Femur (tissue), 1 donor: ENCODE measurements at regions not wholly inside any gene's neighbourhood (a gene's known extent, or its start where the extent isn't known, plus 50 kb on each side); places are given as distances from the start of the nearest gene placed in this dataset.
"Not testable (repeated sequence)": the region's sequence is repeated elsewhere in the genome, so short reads cannot be mapped to it uniquely, and the experiment has no call there.

ENCODE experiments used
- DNase-seq: peaks from one replicate; pipeline ENCODE4 v3.0.0-alpha.2; 2017

DNA sequence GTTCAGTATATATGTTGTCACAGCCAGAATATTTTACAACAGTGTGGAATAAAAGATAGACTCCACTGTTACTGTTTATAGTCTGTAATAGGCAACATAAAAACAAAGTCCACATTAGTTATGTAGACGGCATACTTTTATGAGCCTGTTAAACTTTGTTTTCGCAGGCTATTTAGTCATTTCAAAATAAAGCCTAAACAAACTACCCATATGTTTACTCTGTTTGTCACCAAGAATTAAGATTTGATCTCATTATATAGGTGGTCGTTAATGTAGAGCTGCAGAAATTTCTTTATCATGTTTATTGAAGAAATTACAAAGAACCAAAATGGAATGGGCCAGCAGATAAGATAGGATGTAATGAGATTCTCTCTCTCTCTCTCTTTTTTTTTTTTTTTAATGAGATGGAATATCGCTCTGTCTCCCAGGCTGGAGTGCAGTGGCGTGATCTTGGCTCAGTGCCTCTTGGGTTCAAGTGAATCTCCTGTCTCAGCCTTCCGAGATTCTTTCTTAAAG is 943.8 kb upstream of the SOX9 start:
- no peak for DNase-seq

DNA sequence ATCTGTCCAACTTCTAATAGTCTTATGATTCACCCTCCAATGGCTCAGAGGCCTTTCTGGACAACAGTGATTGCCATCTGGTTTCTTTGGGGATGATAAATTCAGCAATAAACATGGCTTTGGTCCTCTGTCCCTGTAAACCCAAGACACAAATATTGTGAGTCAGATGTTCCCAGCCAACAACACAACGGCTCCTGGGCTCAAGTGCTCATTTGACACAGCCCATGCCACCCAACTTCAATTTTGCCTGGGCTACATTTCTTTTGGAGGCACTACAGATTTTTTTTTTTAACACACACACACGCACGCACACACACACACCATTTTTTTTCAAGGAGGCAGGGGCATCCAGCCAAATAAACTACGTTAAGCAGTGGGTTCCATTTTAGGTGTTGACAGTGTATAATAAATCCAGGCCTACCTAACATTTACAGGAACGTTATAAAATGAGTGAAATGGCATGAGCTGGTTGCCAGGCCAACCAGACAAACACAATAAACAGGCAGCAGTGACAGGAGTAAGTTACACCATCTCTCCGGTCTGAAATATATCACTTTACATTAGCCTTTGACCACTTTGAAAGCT is 939.9 kb upstream of the SOX9 start:
- DNase-seq, result peak; percentile 60

DNA sequence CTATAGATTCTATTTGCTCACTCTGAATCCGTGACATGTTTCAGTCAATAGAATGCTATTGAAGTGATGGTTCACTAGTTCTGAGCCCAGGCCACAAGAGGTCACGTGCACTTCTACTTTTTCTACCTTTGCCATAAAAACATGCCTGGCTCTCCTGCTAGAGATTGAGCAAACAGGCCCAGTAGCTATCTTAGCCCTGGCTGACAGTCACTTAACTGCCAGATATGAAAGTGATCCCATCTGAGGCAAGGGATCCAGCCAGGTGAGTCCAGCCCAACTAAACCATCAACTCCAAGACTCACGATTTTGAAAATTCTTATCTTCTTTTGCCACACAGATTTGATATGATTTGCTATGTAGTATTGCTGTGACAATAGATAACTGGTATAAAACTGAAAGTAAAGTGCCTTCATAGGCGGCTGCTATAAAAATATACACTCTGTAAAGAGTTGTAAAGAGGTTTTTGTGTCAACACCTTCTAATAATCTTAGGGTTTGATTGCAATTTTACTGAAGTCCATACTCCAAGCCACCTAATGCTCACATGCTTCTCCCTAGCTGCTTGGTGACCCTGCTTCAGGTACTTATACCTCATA is 937.7 kb upstream of the SOX9 start:
- DNase-seq, result no peak

DNA sequence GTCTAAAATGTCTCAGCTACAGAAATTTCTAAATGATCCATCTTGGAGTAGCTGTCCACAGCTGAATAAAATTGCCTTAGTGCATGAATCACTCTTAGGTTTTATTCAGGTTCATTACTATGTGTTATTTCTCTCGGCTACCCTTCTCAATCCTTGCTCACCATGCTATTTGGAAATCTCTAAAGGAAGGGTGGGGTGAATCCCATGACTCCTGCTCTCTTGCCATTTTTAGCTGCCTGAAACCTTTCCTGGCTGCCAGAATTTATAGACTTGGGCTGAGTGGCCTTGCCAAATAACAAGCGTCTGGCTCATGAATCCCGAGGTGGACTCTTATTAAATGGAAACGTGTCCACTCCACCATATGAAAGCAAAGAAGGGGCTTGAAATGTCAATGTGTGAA is 936.1 kb upstream of the SOX9 start:
- no peak for DNase-seq

DNA sequence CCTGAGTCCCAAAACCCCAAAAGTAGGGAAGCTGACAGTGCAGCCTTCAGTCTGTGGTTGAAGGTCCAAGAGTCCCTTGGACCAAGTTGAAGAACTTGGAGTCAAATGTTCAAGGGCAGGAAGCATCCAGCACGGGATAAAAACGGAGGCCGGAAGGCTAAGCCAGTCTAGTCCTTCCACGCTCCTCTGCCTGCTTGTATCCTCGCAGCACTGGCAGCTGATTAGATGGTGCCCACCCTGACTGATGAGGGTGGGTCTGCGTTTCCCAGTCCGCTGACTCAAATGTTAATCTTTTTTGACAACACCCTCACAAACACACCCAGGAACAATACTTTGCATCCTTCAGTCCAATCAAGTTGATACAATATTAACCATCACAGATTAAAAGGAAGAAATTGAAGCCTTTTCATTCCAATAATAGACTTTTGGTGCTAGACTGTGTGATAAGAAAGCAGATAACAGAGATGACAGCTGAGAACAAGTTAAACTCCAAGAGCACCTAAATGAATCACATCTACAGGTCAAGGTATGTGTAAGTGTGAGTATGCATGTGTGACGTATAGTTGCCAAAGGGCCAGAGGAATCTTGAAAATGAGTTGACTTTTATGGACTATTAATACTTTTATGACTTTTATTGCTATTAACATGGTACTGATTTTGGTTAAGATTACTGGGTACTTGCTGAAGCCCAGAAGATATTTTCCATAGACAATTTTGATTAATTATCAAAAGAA is 933.5 kb upstream of the SOX9 start:
- DNase-seq, result no peak

DNA sequence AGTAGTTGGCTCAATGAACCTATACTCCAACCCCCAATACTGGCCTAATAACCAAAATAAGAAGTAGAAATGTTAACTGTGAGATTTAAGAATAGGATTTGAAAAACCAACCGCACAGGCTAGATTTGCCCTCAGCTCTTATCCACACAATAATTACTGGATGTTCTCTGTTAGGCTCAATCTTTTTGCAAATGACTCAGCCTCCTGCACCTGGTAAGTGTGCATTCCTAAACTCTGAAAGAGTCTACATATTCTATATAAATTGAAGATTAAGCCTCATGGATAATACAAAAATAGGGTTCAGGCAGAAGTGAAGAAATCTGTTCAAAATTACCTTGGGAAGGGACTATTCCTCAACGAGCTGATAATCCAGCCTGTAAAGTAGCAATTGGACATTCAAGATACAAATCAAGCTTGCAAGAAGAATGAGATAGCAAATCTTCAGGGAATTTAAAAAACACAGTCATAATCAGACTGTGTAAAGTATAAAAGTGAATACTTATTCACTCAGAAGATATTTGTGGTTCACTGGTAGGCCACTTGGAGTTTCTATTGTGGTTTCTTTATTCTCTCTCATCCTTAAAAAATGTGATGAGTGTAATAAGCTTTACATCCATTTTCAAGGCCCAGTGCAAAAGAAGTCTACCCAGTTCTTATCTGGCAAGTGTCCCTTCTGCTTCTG is 931.9 kb upstream of the SOX9 start:
- DNase-seq, result no peak

DNA sequence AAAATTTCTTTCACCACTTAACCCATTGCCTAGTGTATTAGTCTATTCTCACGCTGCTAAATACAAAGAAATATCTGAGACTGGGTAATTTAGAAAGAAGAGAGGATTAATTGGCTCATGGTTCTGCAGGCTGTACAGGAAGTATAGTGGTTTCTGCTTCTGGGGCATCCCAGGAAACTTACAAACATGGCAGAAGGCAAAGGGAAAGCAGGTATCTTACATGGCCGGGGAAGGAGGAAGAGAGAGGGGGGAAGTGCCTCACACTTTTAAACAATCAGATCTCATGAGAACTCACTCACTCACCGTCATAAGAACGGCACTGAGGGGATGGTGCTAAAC is 931.4 kb upstream of the SOX9 start:
- DNase-seq, result no peak

DNA sequence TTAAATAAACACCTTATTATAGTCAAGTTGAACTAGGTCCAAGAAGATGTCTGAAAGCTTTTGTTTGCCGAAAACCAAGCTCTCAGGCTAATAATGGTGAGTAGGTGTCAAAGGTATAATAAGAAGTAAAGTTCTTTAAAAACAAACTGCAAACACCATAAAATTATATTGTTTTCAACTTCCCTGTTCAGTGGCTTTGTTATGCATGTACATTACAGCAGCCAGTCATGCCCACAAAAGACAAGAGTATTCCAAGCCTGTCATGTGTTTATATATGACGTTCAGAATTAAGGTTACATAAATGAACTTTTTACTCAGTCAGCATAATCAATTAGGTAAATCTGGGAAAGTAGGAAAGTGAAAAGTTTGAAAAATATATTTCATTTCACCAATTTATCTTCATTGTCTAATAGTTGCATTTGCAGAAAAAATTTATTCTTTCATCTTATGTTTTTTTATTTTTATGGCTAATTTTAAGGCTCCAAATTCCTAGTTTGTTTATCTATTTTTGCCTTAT is 928.7 kb upstream of the SOX9 start:
- no peak for DNase-seq

DNA sequence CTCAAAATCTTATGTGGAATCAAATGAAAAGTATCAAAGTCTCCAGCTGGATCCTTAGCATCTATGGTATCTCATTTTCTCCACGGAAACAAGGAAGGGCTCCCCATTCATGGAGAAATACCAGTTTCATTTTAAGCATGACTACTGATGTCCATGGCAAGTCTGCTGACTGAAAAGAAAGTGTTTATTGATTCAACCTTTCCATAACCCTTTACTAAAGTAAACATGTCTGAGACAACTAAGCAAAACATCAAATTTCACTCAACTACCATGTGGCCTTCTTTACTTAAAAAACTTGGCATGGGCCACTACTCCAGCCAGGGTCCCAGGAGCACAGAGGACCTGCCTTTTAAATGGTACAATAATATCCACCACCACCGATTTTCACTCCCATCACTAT is 928.0 kb upstream of the SOX9 start:
- no peak for DNase-seq

DNA sequence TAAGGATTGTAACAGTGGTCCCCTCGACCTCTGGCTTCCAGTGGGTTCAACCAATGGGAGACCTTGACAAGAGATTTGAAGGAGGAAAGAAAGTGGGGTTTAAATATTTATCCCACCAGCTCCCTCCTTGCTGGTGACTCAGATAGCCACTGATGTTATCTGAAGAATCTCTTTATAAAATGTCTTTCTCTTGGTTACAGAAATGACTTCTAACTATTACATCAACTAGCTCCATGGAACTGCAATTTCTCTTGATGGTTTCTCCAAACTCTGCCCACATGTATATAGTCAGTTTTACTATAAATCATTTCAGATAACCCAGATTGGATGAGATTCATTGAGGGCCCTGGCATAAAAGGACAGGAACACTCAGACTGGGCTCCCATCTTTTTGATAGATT is 920.2 kb upstream of the SOX9 start:
- no peak for DNase-seq

DNA sequence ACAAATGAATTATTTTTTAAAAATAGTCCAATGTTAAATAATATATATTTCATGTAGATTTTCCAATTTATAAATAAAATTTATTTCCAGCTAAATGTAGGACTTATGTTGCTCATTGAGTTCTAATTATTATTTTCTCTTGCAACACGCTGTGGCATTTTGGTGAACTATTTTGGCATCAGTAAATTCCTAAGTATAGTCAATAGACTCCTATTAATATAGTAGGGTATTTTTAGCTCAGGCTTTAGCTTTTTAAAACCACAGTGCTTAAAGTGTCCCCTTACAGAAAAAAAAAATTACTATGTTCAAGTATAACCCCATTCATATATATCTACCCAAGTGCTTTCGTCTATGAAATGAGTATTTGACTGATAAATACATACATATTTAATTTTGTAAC is 919.2 kb upstream of the SOX9 start:
- no peak for DNase-seq

DNA sequence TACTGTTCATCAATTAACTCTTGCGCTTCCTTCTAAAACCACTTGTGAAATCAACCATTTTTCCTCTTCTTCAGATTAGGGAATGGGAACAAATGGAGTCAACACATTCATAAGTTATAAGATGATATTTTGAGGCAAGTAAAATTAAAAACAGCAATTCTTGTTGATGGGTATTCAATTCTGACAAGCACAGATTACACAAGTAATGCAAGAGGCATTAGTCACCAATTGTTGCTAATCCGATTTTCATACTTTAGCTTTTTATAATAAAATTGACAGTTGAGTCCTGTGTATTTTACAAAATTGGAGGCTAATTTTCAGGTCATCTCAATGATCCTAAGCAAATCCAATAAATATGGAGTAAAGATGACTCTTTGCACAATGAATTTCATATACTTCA is 918.4 kb upstream of the SOX9 start:
- no peak for DNase-seq

DNA sequence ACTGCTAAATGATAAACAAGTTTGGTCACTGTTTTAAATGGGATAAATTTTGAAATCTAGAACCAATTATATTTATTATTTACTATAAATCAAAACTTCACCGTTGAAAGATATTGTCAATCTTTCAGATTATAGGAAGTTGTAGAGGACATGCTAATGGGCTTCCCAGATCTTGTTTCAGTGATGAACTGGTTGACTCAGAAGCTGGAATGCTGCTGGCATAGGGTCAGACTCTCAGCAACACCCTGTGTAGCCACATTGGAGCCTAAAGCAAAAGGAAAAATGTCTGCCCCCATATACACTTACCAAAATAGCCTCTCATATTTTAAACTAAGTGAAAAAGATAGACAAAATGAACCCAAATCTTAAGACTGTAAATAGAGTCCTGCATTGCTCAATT is 916.9 kb upstream of the SOX9 start:
- DNase-seq, result no peak

DNA sequence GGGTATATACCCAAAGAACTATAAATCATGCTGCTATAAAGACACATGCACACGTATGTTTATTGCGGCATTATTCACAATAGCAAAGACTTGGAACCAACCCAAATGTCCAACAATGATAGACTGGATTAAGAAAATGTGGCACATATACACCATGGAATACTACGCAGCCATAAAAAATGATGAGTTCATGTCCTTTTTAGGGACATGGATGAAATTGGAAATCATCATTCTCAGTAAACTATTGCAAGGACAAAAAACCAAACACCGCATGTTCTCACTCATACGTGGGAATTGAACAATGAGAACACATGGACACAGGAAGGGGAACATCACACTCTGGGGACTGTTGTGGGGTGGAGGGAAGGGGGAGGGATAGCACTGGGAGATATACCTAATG is 914.9 kb upstream of the SOX9 start:
- DNase-seq, result not testable (repeated sequence)

DNA sequence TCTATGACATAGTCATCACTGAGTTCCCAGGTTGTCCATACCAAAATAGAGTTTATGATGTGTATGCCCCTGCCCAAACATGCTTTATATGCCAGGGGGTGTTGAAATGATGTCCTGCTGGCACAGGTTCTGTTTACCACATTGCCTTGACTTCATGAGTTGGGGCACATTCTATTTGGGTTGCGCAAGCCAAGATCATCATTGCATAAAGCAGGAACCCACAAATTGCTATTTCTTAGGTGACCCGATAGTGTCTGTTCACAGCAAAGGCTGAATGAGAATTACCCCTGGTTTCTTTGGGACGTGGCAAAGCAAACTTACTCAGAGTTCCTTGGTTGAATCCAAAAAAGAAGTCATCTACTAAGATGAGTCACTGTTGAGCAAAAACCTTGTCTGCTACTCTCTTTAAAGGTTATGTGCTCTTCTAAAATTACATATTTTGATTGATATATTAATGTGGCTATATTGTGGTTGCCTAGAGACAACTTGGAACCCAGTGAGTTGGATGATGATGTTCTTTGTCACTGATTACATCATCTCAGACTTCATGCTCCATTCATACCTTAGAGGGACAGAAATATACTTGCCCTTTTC is 912.6 kb upstream of the SOX9 start:
- no peak for DNase-seq

DNA sequence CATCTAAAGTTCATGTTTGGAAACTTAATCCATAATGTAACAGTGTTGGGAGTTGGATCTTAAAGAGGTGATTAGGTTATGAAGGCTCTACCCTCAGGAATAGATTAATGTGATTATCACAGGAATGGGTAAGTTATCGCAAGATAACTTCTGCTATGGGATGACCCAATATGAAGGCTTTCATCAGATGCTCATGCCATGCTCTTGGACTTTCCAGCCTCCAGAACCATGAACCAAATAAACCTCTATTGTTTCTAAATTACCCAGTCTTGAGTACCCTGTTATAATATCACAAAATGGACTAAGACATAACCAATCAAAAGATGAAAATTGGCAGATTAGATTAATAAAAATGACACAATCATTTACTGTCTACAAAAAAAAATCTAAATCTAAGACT is 906.9 kb upstream of the SOX9 start:
- no peak for DNase-seq

DNA sequence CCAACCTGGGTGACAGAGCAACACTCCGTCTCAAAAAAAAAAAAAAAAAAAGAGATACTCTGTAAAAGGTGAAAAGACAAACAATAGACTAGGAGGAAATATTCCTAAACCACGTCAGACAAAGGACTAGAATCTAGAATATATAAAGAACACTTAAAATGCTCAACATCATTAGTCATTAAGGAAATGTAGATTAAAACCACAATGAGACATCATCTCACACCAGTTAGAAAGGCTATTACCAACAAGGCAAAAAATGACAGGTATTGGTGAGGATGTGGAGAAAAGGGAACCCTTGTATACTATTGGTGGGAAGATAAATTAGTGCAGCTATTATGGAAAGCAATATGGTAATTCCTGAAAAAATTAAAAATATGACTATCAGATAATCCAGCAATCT is 903.1 kb upstream of the SOX9 start:
- DNase-seq, result no peak

DNA sequence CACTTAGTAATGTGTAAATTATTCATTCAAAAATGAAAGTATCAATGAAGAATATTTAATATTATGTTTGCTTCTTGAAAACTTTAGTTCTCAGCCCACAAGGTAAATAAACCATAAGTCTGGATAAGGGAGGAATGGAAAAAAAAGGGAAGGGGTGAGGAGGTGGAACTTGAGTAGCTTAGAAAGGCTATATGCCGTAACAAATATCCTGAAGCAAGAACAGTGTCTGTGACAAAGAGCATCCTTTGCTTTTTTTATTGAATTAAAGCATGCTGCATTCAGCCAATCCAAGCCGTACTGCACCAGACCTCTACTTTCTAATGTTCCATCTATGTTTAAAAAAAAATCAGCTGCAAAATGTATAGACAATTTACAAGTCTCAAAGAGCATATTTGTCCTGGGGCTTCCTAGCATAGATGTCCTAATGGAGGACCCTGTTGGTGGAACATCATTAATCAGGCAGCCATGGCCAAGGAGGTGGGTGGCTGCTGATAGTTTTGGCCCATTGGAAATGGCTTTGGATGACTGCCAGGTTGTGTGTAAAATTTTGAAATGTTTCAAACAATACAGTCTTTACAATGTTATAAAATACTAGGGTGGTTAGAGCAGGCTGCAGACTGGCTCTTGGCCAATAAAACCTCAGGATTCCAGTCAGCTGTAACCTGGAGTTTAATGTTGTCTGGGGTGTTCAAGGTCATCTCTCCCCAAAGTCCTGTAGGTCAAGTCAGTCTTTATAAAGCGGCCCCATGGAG is 895.8 kb upstream of the SOX9 start:
- DNase-seq, result peak; percentile 23

DNA sequence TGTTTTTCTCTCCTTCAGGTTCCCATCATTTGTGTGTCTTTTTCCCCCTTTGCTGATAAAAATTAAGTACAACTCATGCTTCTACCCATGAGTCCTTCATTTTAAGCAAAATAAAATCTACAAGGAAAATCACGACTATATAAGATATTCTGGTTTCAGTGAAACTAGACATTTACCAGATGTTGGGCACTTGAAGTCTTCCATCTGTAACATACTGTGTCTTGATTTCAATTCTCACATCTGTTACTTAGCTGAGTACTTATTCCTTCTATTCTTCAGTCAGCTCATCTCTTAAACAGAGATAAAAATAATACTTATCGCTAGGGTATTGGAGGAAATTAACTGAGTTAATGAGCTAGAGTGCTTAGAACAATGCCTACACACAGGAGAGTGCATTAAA is 893.0 kb upstream of the SOX9 start:
- no peak for DNase-seq

DNA sequence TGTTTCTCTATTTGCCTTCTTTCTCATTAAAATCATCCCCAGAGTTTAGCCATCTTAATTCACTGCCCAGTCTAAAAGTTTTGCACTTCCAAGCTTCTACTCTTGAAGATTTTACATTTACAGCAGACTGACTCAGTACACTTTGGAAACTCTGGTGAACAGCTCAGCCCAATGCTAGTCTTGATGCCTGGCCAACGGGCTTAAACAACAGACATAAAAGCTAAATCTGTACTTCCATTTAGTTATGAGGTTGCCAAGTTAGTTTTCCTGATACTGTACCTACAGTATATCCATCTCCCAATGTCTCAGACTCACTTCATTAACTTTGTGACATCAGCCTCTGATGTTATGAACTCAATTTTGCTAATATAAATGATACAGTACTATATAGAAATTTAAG is 891.8 kb upstream of the SOX9 start:
- DNase-seq, result peak; percentile 67

DNA sequence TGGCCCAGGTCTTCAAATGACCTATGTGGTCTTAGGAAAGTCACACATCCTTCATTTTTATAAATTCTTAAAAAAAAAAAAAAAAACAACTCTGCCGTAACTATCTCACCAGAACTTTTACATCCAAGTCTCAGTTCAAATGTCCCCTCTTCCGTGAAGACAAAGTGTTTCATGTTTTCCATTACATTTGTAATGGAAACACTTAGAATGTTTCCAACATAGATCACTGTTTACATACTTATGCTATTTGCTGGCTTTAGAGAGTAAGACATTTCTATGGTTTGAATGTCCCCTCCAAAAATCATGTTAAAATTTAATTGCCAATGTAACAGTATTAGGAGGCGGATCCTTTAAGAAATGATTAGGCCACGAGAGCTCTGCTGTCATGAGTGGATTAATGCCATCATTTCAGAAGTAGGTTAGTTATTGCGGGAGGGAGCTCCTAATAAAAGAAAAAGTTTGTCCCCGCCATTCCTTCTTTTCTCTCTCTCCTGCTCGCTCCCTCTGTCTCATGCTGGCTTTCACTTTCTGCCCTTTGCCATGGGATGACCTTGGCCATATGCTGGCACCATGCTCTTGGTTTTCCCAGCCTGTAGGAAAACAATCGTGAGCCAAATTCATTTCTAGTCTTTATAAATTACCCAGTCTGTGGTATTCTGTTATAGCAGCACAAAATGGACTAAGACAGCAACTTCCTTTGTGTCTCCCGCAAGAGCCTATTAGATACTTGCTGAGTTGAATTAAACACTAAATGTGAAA is 887.8 kb upstream of the SOX9 start:
- DNase-seq, result no peak

DNA sequence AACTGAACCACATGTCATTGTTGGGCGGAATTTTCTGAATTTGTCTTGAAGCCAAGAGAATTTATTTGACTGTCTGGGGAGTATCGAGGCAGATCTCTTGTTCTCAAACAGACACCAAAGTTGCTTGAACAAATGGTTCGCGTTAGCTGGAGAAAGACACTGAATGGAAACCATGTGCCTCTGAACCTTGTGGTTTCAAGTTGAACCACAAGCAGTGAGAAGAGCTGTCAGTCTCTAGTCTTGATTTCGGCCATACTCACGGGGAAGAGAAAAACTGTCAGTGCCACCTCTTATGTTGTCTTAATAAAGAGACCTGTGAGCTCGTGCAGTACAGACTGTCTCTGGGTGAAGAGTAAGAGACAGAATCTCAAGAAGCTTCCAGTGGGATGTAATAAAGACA is 886.5 kb upstream of the SOX9 start:
- DNase-seq, result no peak
